GM12872 (cell line): ENCODE measurements at regions not wholly inside any gene's neighbourhood (a gene's known extent, or its start where the extent isn't known, plus 50 kb on each side); places are given as distances from the start of the nearest gene placed in this dataset.
A peak's percentile ranks its signal among the peaks of the same experiment; 100 is the strongest.

Source experiments
- CTCF ChIP-seq: IDR thresholded peaks from 3 replicates; pipeline ENCODE4 v1.5.1; 2011; ENCODE audit warnings: low read depth, mild to moderate bottlenecking, low read length, moderate library complexity; ENCODE audit not compliant: insufficient read depth

- no peak for TF ChIP-seq CTCF
Observed at GRCh38 chr18:1573732-1574131, 669.1 kb downstream of the ADCYAP1 start.

- TF ChIP-seq CTCF = no peak
Observed at GRCh38 chr18:1575084-1575483, 670.4 kb downstream of the ADCYAP1 start.

GRCh38 chr18:1578505-1578904, 673.8 kb downstream of the ADCYAP1 start:
- no peak for TF ChIP-seq CTCF

- no peak for TF ChIP-seq CTCF
Observed at GRCh38 chr18:1581581-1581980, 676.9 kb downstream of the ADCYAP1 start.

GRCh38 chr18:1585881-1586488, 681.3 kb downstream of the ADCYAP1 start:
- peak; percentile 40; the same call in 1 of the 3 replicates for TF ChIP-seq CTCF

- TF ChIP-seq CTCF = no peak
Observed at GRCh38 chr18:1593091-1593490, 688.4 kb downstream of the ADCYAP1 start.

GRCh38 chr18:1595195-1595594, 690.5 kb downstream of the ADCYAP1 start:
- TF ChIP-seq CTCF = no peak
